ENCODE measurements at regions not wholly inside any gene's neighbourhood (a gene's known extent, or its start where the extent isn't known, plus 50 kb on each side); places are given as distances from the start of the nearest gene placed in this dataset.

GRCh38 chr22:47691152-47691895 is 928.9 kb downstream of the TBC1D22A start:
- Histone ChIP-seq H3K79me2 (ENCODE audit: insufficient read depth, low read length) (no peaks in the 10 kb centered on the region), H3K9me3 (ENCODE audit: control insufficient read depth in 1 of 2, insufficient read depth in 1 of 2, low read depth in 1 of 2, low read length in 2 of 2) (no peaks in the 10 kb centered on the region; a peak in 1 of 4 replicates), H3K27me3 (ENCODE audit: insufficient read depth, low read length) (no peaks in the 10 kb centered on the region), H3K27ac (ENCODE audit: low read depth, low read length) (no peak overlapping the region), H3K4me1 (ENCODE audit: control insufficient read depth in 1 of 2, insufficient read depth in 2 of 2, low read length in 2 of 2) (no peaks in the 10 kb centered on the region), H3K36me3 (ENCODE audit: control insufficient read depth in 1 of 2, insufficient read depth in 2 of 2, low read length in 2 of 2) (no peaks in the 10 kb centered on the region; a peak in 2 of 4 replicates), H3K4me3 (replicated peaks in 1 of 2; ENCODE audit: low read depth in 1 of 2, low read length in 2 of 2) (no peak overlapping the region), H4K20me1 (ENCODE audit: insufficient read depth) (no peaks in the 10 kb centered on the region), H3K4me2 (ENCODE audit: low read length) (no peak overlapping the region), H3K9me2 (ENCODE audit: insufficient read depth) (no peaks in the 10 kb centered on the region), H2AFZ (ENCODE audit: low read depth, low read length, poor library complexity, severe bottlenecking) (no peak overlapping the region), H3K9ac (ENCODE audit: low read length) (no peak overlapping the region)
- intact Hi-C loops (cut with micrococcal nuclease): no loop called here
- no peak for DNase-seq (ENCODE audit: low read depth, low spot score)
- no TSS peak for BruUV-seq (replicated peaks)
- ChIA-PET POLR2A (no interaction called here), RAD21 (ENCODE audit: low non-redundant PET in 1 of 2, low total read pairs in 2 of 2, uncharacterized antibody in 2 of 2, unreplicated experiment in 2 of 2) (no interaction called here), CTCF (no interaction called here)
- ATAC-seq: no peak
- no peak for TF ChIP-seq EZH2phosphoT487 (IDR thresholded peaks at IDR 0.05; ENCODE audit: borderline replicate concordance)
- TF ChIP-seq ATF3 (IDR thresholded peaks at IDR 0.05): no peak
- TF ChIP-seq CBX3 (IDR thresholded peaks at IDR 0.05; ENCODE audit: low read depth): no peak
- TF ChIP-seq ZFX (IDR thresholded peaks at IDR 0.05): no peak
- TF ChIP-seq RAD21 (IDR thresholded peaks at IDR 0.05; ENCODE audit: low read depth): no peak
- no peak for TF ChIP-seq EZH2 (IDR thresholded peaks at IDR 0.05)
- no peak for TF ChIP-seq SIN3A (IDR thresholded peaks at IDR 0.05; ENCODE audit: low read depth)
- TF ChIP-seq ELF1 (IDR thresholded peaks at IDR 0.05; ENCODE audit: borderline replicate concordance, low read depth): no peak
- no peak for TF ChIP-seq TCF7L2 (IDR thresholded peaks at IDR 0.05; ENCODE audit: borderline replicate concordance, extremely low read depth, insufficient read depth, insufficient read length)
- TF ChIP-seq REST (IDR thresholded peaks at IDR 0.05; ENCODE audit: low read depth): no peak
- TF ChIP-seq POLR2A (IDR thresholded peaks at IDR 0.05; ENCODE audit: borderline replicate concordance, extremely low read depth, insufficient read depth, insufficient read length): no peak
